DND-41 (cell line): ENCODE measurements at regions not wholly inside any gene's neighbourhood (a gene's known extent, or its start where the extent isn't known, plus 50 kb on each side); places are given as distances from the start of the nearest gene placed in this dataset.

Experiments
- ATAC-seq: fragments of 200-7000 bp; cut with Tn5 transposase; 3 replicates; pipeline ENCODE4 v1.9.1; 2021; ENCODE audit warnings: low read depth; ENCODE audit not compliant: insufficient read depth
- DNase-seq: peaks from one replicate; pipeline ENCODE4 v3.0.0-alpha.2; 2020
- H2AFZ ChIP-seq: 2 replicates; pipeline ENCODE4 v1.6.0; 2012; ENCODE audit warnings: low read depth, low read length
- H3K27ac ChIP-seq: 2 replicates; pipeline ENCODE4 v1.5.1; 2012; ENCODE audit warnings: low read length, inconsistent platforms
- H3K27me3 ChIP-seq: fragments of 200-600 bp; sonication (generic); 2 replicates; pipeline ENCODE4 v1.6.0; 2012; ENCODE audit warnings: low read length, mild to moderate bottlenecking, inconsistent platforms; ENCODE audit not compliant: insufficient read depth, poor library complexity
- H3K36me3 ChIP-seq: 2 replicates; pipeline ENCODE4 v1.5.1; 2012; ENCODE audit warnings: low read length, inconsistent platforms; ENCODE audit not compliant: insufficient read depth
- H3K4me1 ChIP-seq: 2 replicates; pipeline ENCODE4 v1.5.1; 2012; ENCODE audit warnings: mild to moderate bottlenecking, low read length; ENCODE audit not compliant: insufficient read depth
- H3K4me2 ChIP-seq: 2 replicates; pipeline ENCODE4 v1.6.0; 2012; ENCODE audit warnings: mild to moderate bottlenecking, moderate library complexity, low read length, inconsistent platforms; ENCODE audit not compliant: insufficient read depth
- H3K4me3 ChIP-seq, 2 experiments: fragments of 200-600 bp in 1 of 2; shearing (Covaris generic) in 1 of 2; 2 replicates each; pipeline ENCODE4 v1.5.1; 2012 to 2016; ENCODE audit warnings: inconsistent platforms in 2 of 2, low read length in 2 of 2, mild to moderate bottlenecking in 2 of 2, low read depth in 1 of 2, moderate library complexity in 1 of 2
- H3K79me2 ChIP-seq: 2 replicates; pipeline ENCODE4 v1.6.0; 2012; ENCODE audit warnings: low read length, inconsistent platforms; ENCODE audit not compliant: insufficient read depth
- H3K9ac ChIP-seq: 2 replicates; pipeline ENCODE4 v1.6.0; 2012; ENCODE audit warnings: low read depth, mild to moderate bottlenecking, inconsistent platforms, low read length, moderate library complexity
- H3K9me3 ChIP-seq: 2 replicates; pipeline ENCODE4 v1.5.1; 2012; ENCODE audit warnings: low read length, moderate library complexity, mild to moderate bottlenecking, inconsistent platforms; ENCODE audit not compliant: insufficient read depth, severe bottlenecking
- H4K20me1 ChIP-seq: 2 replicates; pipeline ENCODE4 v1.6.0; 2012; ENCODE audit warnings: low read length; ENCODE audit not compliant: insufficient read depth
- CTCF ChIP-seq: IDR thresholded peaks from 2 replicates; pipeline ENCODE4 v1.5.1; 2012; ENCODE audit warnings: borderline replicate concordance, low read length, moderate library complexity, mild to moderate bottlenecking; ENCODE audit not compliant: poor library complexity, severe bottlenecking; ENCODE audit errors: extremely low read depth
- EZH2 ChIP-seq: IDR thresholded peaks from 3 replicates; pipeline ENCODE4 v1.6.1; 2012; ENCODE audit warnings: borderline replicate concordance, low read depth, mild to moderate bottlenecking, moderate library complexity, low read length, inconsistent platforms; ENCODE audit not compliant: severe bottlenecking

GRCh38 chr21:16590186-16590585 is 860.4 kb downstream of the USP25 start:
- no peak for DNase-seq
- H3K4me3 ChIP-seq = no peak overlapping the region
- TF ChIP-seq EZH2 (no peak), CTCF (no peak)

GRCh38 chr21:16590641-16591292 is 861.0 kb downstream of the USP25 start:
- H3K9ac ChIP-seq = no peak overlapping the region
- H3K27me3 ChIP-seq = no peaks in the 10 kb centered on the region
- H3K27ac ChIP-seq = no peak overlapping the region
- no peaks in the 10 kb centered on the region for H3K4me1 ChIP-seq
- DNase-seq (no peak), ATAC-seq (no peak)
- no peak overlapping the region for H2AFZ ChIP-seq
- no peak overlapping the region for H3K4me3 ChIP-seq
- no peak for TF ChIP-seq EZH2
- no peak for TF ChIP-seq CTCF
- no peaks in the 10 kb centered on the region for H3K36me3 ChIP-seq
- no peaks in the 10 kb centered on the region for H3K9me3 ChIP-seq
- no peaks in the 10 kb centered on the region for H4K20me1 ChIP-seq
- no peaks in the 10 kb centered on the region for H3K79me2 ChIP-seq
- no peak overlapping the region for H3K4me2 ChIP-seq

More at GRCh38 chr21:16590186-16590585, 860.4 kb downstream of the USP25 start:
- H3K36me3 ChIP-seq = no peaks in the 10 kb centered on the region
- H2AFZ ChIP-seq = no peak overlapping the region
- no peak overlapping the region for H3K4me2 ChIP-seq
- H4K20me1 ChIP-seq = no peaks in the 10 kb centered on the region
- H3K27me3 ChIP-seq = no peaks in the 10 kb centered on the region
- no peak overlapping the region for H3K9ac ChIP-seq
- H3K79me2 ChIP-seq = no peaks in the 10 kb centered on the region
- no peaks in the 10 kb centered on the region for H3K4me1 ChIP-seq
- H3K27ac ChIP-seq = no peak overlapping the region
- ATAC-seq = no peak
- H3K9me3 ChIP-seq = no peaks in the 10 kb centered on the region

GRCh38 chr21:16592381-16592780 is 862.6 kb downstream of the USP25 start:
- Histone ChIP-seq H3K36me3 (no peaks in the 10 kb centered on the region), H3K27me3 (no peaks in the 10 kb centered on the region), H4K20me1 (no peaks in the 10 kb centered on the region), H3K27ac (no peak overlapping the region), H3K4me3 (no peak overlapping the region), H3K9ac (no peak overlapping the region), H3K9me3 (no peaks in the 10 kb centered on the region), H3K79me2 (no peaks in the 10 kb centered on the region), H3K4me1 (no peaks in the 10 kb centered on the region), H3K4me2 (no peak overlapping the region), H2AFZ (no peak overlapping the region)
- ATAC-seq = no peak
- TF ChIP-seq CTCF (no peak), EZH2 (no peak)
- DNase-seq = no peak
